Smooth muscle cell (in vitro differentiated cells): ENCODE measurements at regions not wholly inside any gene's neighbourhood (a gene's known extent, or its start where the extent isn't known, plus 50 kb on each side); places are given as distances from the start of the nearest gene placed in this dataset.

Experiments
- DNase-seq: peaks from one replicate; lab custom pipeline; 2025; ENCODE audit not compliant: unreplicated experiment; lab: John Stamatoyannopoulos, UW
- H2AFZ ChIP-seq: fragments of 200-600 bp; sonication (generic); 2 replicates; pipeline ENCODE4 v1.6.0; 2016; ENCODE audit warnings: antibody characterized with exemption, low read depth, mild to moderate bottlenecking
- H3F3A ChIP-seq: fragments of 200-600 bp; sonication (generic); 2 replicates; pipeline ENCODE4 v1.6.0; 2017; ENCODE audit warnings: antibody characterized with exemption, low read depth
- H3K27ac ChIP-seq: fragments of 200-600 bp; sonication (generic); 2 replicates; pipeline ENCODE4 v1.5.1; 2016; ENCODE audit warnings: low read depth, mild to moderate bottlenecking
- H3K27me3 ChIP-seq: fragments of 200-600 bp; sonication (generic); 2 replicates; pipeline ENCODE4 v1.6.1; 2016; ENCODE audit warnings: low read depth, mild to moderate bottlenecking
- H3K36me3 ChIP-seq: fragments of 200-600 bp; sonication (generic); 2 replicates; pipeline ENCODE4 v1.5.1; 2016; ENCODE audit warnings: low read depth
- H3K4me1 ChIP-seq: fragments of 200-600 bp; sonication (generic); 2 replicates; pipeline ENCODE4 v1.5.1; 2016; ENCODE audit warnings: low read depth
- H3K4me2 ChIP-seq: fragments of 200-600 bp; sonication (generic); 2 replicates; pipeline ENCODE4 v1.6.0; 2016; ENCODE audit warnings: mild to moderate bottlenecking
- H3K4me3 ChIP-seq: fragments of 200-600 bp; sonication (generic); 2 replicates; pipeline ENCODE4 v1.5.1; 2016; ENCODE audit warnings: mild to moderate bottlenecking
- H3K79me2 ChIP-seq: fragments of 200-600 bp; sonication (generic); 2 replicates; pipeline ENCODE4 v1.6.0; 2016; ENCODE audit warnings: low read depth, mild to moderate bottlenecking
- H3K9ac ChIP-seq: fragments of 200-600 bp; sonication (generic); 2 replicates; pipeline ENCODE4 v1.6.0; 2016; ENCODE audit warnings: low read depth
- H3K9me3 ChIP-seq: fragments of 200-600 bp; sonication (generic); replicated peaks from 2 replicates; pipeline ENCODE4 v1.5.1; 2016; ENCODE audit warnings: low read depth
- H4K20me1 ChIP-seq: fragments of 200-600 bp; sonication (generic); 2 replicates; pipeline ENCODE4 v1.6.0; 2016; ENCODE audit warnings: low read depth
- CTCF ChIP-seq: fragments of 200-600 bp; sonication (generic); IDR thresholded peaks from 2 replicates; pipeline ENCODE4 v1.5.1; 2017; ENCODE audit warnings: borderline replicate concordance, mild to moderate bottlenecking, antibody characterized with exemption; ENCODE audit not compliant: insufficient read depth, poor library complexity, severe bottlenecking
- WGBS: methylation state at CpG from one replicate; pipeline ENCODE4 v1.1.7; 2016; ENCODE audit warnings: low lambda C conversion rate; 5-methylcytosine and 5-hydroxymethylcytosine counted together

- Histone ChIP-seq H3K4me1 (no peaks in the 10 kb centered on the region), H4K20me1 (no peaks in the 10 kb centered on the region), H3K9ac (no peak overlapping the region), H3K27ac (no peak overlapping the region), H3K27me3 (no peaks in the 10 kb centered on the region), H3K4me2 (no peak overlapping the region), H3K36me3 (no peaks in the 10 kb centered on the region), H3K9me3 (no peaks in the 10 kb centered on the region), H3F3A (no peaks in the 10 kb centered on the region), H3K4me3 (no peak overlapping the region), H3K79me2 (no peaks in the 10 kb centered on the region), H2AFZ (no peak overlapping the region)
- WGBS, result 89% methylated on average over 2 of the region's 2 CpGs
- TF ChIP-seq CTCF, result no peak
- DNase-seq, result no peak
These were observed 879.0 kb downstream of the DSC3 start for GRCh38 chr18:30163573-30163972.

GRCh38 chr18:30160124-30160523, 882.4 kb downstream of the DSC3 start:
- Histone ChIP-seq H3K36me3 (no peaks in the 10 kb centered on the region), H3F3A (no peaks in the 10 kb centered on the region), H2AFZ (no peak overlapping the region), H3K79me2 (no peaks in the 10 kb centered on the region), H3K4me1 (no peaks in the 10 kb centered on the region), H3K9me3 (no peaks in the 10 kb centered on the region), H3K9ac (no peak overlapping the region), H3K4me3 (no peak overlapping the region), H4K20me1 (no peaks in the 10 kb centered on the region), H3K4me2 (no peak overlapping the region), H3K27me3 (no peaks in the 10 kb centered on the region), H3K27ac (no peak overlapping the region)
- no peak for TF ChIP-seq CTCF
- DNase-seq, result no peak

- WGBS, result 54% methylated on average over 2 of the region's 2 CpGs
- H3K4me1 ChIP-seq, result no peaks in the 10 kb centered on the region
- no peaks in the 10 kb centered on the region for H3K27me3 ChIP-seq
- no peak overlapping the region for H3K27ac ChIP-seq
- TF ChIP-seq CTCF, result no peak
- no peak overlapping the region for H2AFZ ChIP-seq
- H3K4me3 ChIP-seq, result no peak overlapping the region
- H3F3A ChIP-seq, result no peaks in the 10 kb centered on the region
- no peak overlapping the region for H3K9ac ChIP-seq
- H4K20me1 ChIP-seq, result no peaks in the 10 kb centered on the region
- H3K36me3 ChIP-seq, result no peaks in the 10 kb centered on the region
- no peak for DNase-seq
- H3K4me2 ChIP-seq, result no peak overlapping the region
- H3K79me2 ChIP-seq, result no peaks in the 10 kb centered on the region
- no peaks in the 10 kb centered on the region for H3K9me3 ChIP-seq
These were observed 891.8 kb downstream of the DSC3 start for GRCh38 chr18:30150586-30151250.

- Histone ChIP-seq H3K4me3 (no peak overlapping the region), H3K79me2 (no peaks in the 10 kb centered on the region), H3F3A (no peaks in the 10 kb centered on the region), H2AFZ (no peak overlapping the region), H3K4me1 (no peaks in the 10 kb centered on the region), H3K9me3 (no peaks in the 10 kb centered on the region), H3K27ac (no peak overlapping the region), H3K36me3 (no peaks in the 10 kb centered on the region), H3K4me2 (no peak overlapping the region), H3K27me3 (no peaks in the 10 kb centered on the region), H3K9ac (no peak overlapping the region), H4K20me1 (no peaks in the 10 kb centered on the region)
- no peak for TF ChIP-seq CTCF
- no peak for DNase-seq
These were observed 893.0 kb downstream of the DSC3 start for GRCh38 chr18:30149585-30149984.
